Dermis microvascular lymphatic vessel endothelial cell (primary cell): ENCODE measurements at regions not wholly inside any gene's neighbourhood (a gene's known extent, or its start where the extent isn't known, plus 50 kb on each side); places are given as distances from the start of the nearest gene placed in this dataset.

Experiments
- DNase-seq, 2 donors: peaks; one replicate each; pipeline versions ENCODE4 v3.0.0 to v3.0.0-alpha.2; 2010; ENCODE audit warnings: low read depth in 2 of 2

GRCh38 chr6:105966481-105966880, 119.7 kb upstream of the PRDM1 start:
- DNase-seq: no peak

GRCh38 chr6:105964979-105965760, 121.0 kb upstream of the PRDM1 start:
- DNase-seq: no peak

GRCh38 chr6:105954148-105954547, 132.0 kb upstream of the PRDM1 start:
- no peak for DNase-seq

GRCh38 chr6:105952772-105953690, 133.1 kb upstream of the PRDM1 start:
- DNase-seq: no peak

GRCh38 chr6:105952326-105952725, 133.8 kb upstream of the PRDM1 start:
- no peak for DNase-seq

- DNase-seq: no peak
Observed at GRCh38 chr6:105951322-105951721, 134.8 kb upstream of the PRDM1 start.

GRCh38 chr6:105949869-105950268, 136.3 kb upstream of the PRDM1 start:
- DNase-seq: no peak

GRCh38 chr6:105943514-105943913, 142.6 kb upstream of the PRDM1 start:
- no peak for DNase-seq

- no peak for DNase-seq
Observed at GRCh38 chr6:105941621-105942412, 144.3 kb upstream of the PRDM1 start.

- DNase-seq: no peak
Observed at GRCh38 chr6:105940990-105941389, 145.1 kb upstream of the PRDM1 start.

GRCh38 chr6:105936972-105937371, 149.2 kb upstream of the PRDM1 start:
- no peak for DNase-seq

- DNase-seq: no peak
Observed at GRCh38 chr6:105935416-105935815, 150.7 kb upstream of the PRDM1 start.

GRCh38 chr6:105934708-105935107, 151.4 kb upstream of the PRDM1 start:
- no peak for DNase-seq

- DNase-seq: no peak
Observed at GRCh38 chr6:105932440-105932839, 153.7 kb upstream of the PRDM1 start.

GRCh38 chr6:105929626-105930025, 156.5 kb upstream of the PRDM1 start:
- no peak for DNase-seq

- no peak for DNase-seq
Observed at GRCh38 chr6:105926318-105926717, 159.8 kb upstream of the PRDM1 start.

- DNase-seq: no peak
Observed at GRCh38 chr6:105925706-105926105, 160.4 kb upstream of the PRDM1 start.

- DNase-seq: no peak
Observed at GRCh38 chr6:105921781-105922180, 164.4 kb upstream of the PRDM1 start.

- no peak for DNase-seq
Observed at GRCh38 chr6:105920071-105920470, 166.1 kb upstream of the PRDM1 start.

- DNase-seq: no peak
Observed at GRCh38 chr6:105917038-105917695, 169.0 kb upstream of the PRDM1 start.

- no peak for DNase-seq
Observed at GRCh38 chr6:105911106-105911629, 175.0 kb upstream of the PRDM1 start.
